Sigmoid colon (tissue), 6 donors: ENCODE measurements at regions not wholly inside any gene's neighbourhood (a gene's known extent, or its start where the extent isn't known, plus 50 kb on each side); places are given as distances from the start of the nearest gene placed in this dataset.

Experiments
- DNase-seq: peaks from one replicate; pipeline ENCODE4 v3.0.0-alpha.2; 2019
- H3K27ac ChIP-seq, 4 donors: fragments of 200-600 bp; sonication (generic); one replicate each; pipeline ENCODE4 v1.5.1; 2016 to 2019; ENCODE audit warnings: mild to moderate bottlenecking in 1 of 4
- H3K27me3 ChIP-seq, 3 donors: fragments of 200-600 bp; sonication (generic); one replicate each; pipeline ENCODE4 v1.5.1; 2019; ENCODE audit warnings: mild to moderate bottlenecking in 1 of 3
- H3K36me3 ChIP-seq, 4 donors: fragments of 200-600 bp; sonication (generic); one replicate each; pipeline ENCODE4 v1.5.1; 2016 to 2019
- H3K4me1 ChIP-seq, 4 donors: fragments of 200-600 bp; sonication (generic); one replicate each; pipeline ENCODE4 v1.5.1; 2017 to 2019
- H3K4me3 ChIP-seq, 4 donors: fragments of 200-600 bp; sonication (generic); one replicate each; pipeline ENCODE4 v1.5.1; 2017 to 2019; ENCODE audit warnings: mild to moderate bottlenecking in 2 of 4, moderate library complexity in 1 of 4
- H3K9me3 ChIP-seq, 4 donors: fragments of 200-600 bp in 3 of 4; sonication (generic) in 3 of 4; one replicate each; pipeline versions ENCODE4 v1.5.1 to v1.6.1; 2013 to 2019
- CTCF ChIP-seq, 4 experiments: fragments of 450-650 bp in 3 of 4; fragments of 200-600 bp in 1 of 4; IDR thresholded peaks; one replicate each; pipeline ENCODE4 v1.5.1; 2016 to 2019; ENCODE audit warnings: antibody characterized with exemption in 4 of 4, mild to moderate bottlenecking in 3 of 4, moderate library complexity in 2 of 4
- EP300 ChIP-seq, 4 donors: sonication (generic); formaldehyde crosslinking; IDR thresholded peaks; one replicate each; pipeline ENCODE4 v1.6.1; 2017; ENCODE audit warnings: antibody characterized with exemption in 4 of 4
- POLR2A ChIP-seq, 2 donors: fragments of 450-650 bp; IDR thresholded peaks; one replicate each; pipeline ENCODE4 v1.6.1; 2016; ENCODE audit warnings: antibody characterized with exemption in 2 of 2, mild to moderate bottlenecking in 2 of 2, moderate library complexity in 2 of 2
- POLR2AphosphoS5 ChIP-seq, 4 donors: sonication (generic); formaldehyde crosslinking; IDR thresholded peaks; one replicate each; pipeline ENCODE4 v1.6.1; 2017; ENCODE audit warnings: antibody characterized with exemption in 4 of 4
- WGBS, 2 donors: extraction: QIAGEN DNeasy Blood & Tissue Kit; methylation state at CpG; one replicate each; pipeline ENCODE4 v1.1.7; 2013; 5-methylcytosine and 5-hydroxymethylcytosine counted together
- intact Hi-C: fragments of 100-400 bp; cut with DNase I; formaldehyde crosslinking; loops from one replicate; pipeline ENCODE4 v1.15.1; 2023
- donor health status: healthy with polysubstance abuse.
- donor health status: healthy.

- intact Hi-C loops: no loop called here
These were observed 532.8 kb downstream of the MAT2B start for GRCh38 chr5:164038128-164038783.

GRCh38 chr5:164041105-164041504 lies 535.7 kb downstream of the MAT2B start:
- TF ChIP-seq POLR2A (IDR thresholded peaks at IDR 0.05): no peak
- TF ChIP-seq POLR2AphosphoS5 (IDR thresholded peaks at IDR 0.05): no peak
- TF ChIP-seq CTCF (IDR thresholded peaks at IDR 0.05): no peak
- TF ChIP-seq EP300 (IDR thresholded peaks at IDR 0.05): no peak
- Histone ChIP-seq H3K27ac (no peak overlapping the region), H3K4me1 (no peaks in the 10 kb centered on the region), H3K9me3 (no peaks in the 10 kb centered on the region), H3K27me3 (no peaks in the 10 kb centered on the region), H3K4me3 (no peak overlapping the region), H3K36me3 (no peaks in the 10 kb centered on the region)
- 81 to 92% methylated on average over 1 of the region's 1 CpG for WGBS, 2 donors
- DNase-seq: no peak
- intact Hi-C loops: no loop called here

More at GRCh38 chr5:164038128-164038783, 532.8 kb downstream of the MAT2B start:
- H3K9me3 ChIP-seq: no peaks in the 10 kb centered on the region
- WGBS, 2 donors: 81 to 89% methylated on average over 3 of the region's 3 CpGs
- no peaks in the 10 kb centered on the region for H3K36me3 ChIP-seq
- H3K4me3 ChIP-seq: no peak overlapping the region
- TF ChIP-seq POLR2A (IDR thresholded peaks at IDR 0.05) (no peak), CTCF (IDR thresholded peaks at IDR 0.05) (no peak), EP300 (IDR thresholded peaks at IDR 0.05) (no peak), POLR2AphosphoS5 (IDR thresholded peaks at IDR 0.05) (no peak)
- no peaks in the 10 kb centered on the region for H3K27me3 ChIP-seq
- no peaks in the 10 kb centered on the region for H3K4me1 ChIP-seq
- DNase-seq: no peak
- no peak overlapping the region for H3K27ac ChIP-seq

GRCh38 chr5:164048359-164048926 lies 543.0 kb downstream of the MAT2B start:
- no peaks in the 10 kb centered on the region for H3K4me1 ChIP-seq
- WGBS, 2 donors: 52 to 74% methylated on average over 2 of the region's 2 CpGs
- no peaks in the 10 kb centered on the region for H3K27me3 ChIP-seq
- intact Hi-C loops: no loop called here
- H3K4me3 ChIP-seq: no peak overlapping the region
- H3K27ac ChIP-seq: no peak overlapping the region
- DNase-seq: no peak
- H3K36me3 ChIP-seq: no peaks in the 10 kb centered on the region
- H3K9me3 ChIP-seq: no peaks in the 10 kb centered on the region
- no peak for TF ChIP-seq EP300 (IDR thresholded peaks at IDR 0.05)
- no peak for TF ChIP-seq POLR2AphosphoS5 (IDR thresholded peaks at IDR 0.05)
- no peak for TF ChIP-seq POLR2A (IDR thresholded peaks at IDR 0.05)
- TF ChIP-seq CTCF (IDR thresholded peaks at IDR 0.05): no peak

GRCh38 chr5:164051745-164052144 lies 546.3 kb downstream of the MAT2B start:
- no peak overlapping the region for H3K27ac ChIP-seq
- intact Hi-C loops: no loop called here
- 27 to 43% methylated on average over 1 of the region's 1 CpG for WGBS, 2 donors
- no peaks in the 10 kb centered on the region for H3K27me3 ChIP-seq
- H3K4me1 ChIP-seq: no peaks in the 10 kb centered on the region
- no peaks in the 10 kb centered on the region for H3K36me3 ChIP-seq
- TF ChIP-seq POLR2A (IDR thresholded peaks at IDR 0.05) (no peak), EP300 (IDR thresholded peaks at IDR 0.05) (no peak)
- no peak for DNase-seq
- H3K9me3 ChIP-seq: no peaks in the 10 kb centered on the region
- no peak overlapping the region for H3K4me3 ChIP-seq

- Histone ChIP-seq H3K4me1 (no peaks in the 10 kb centered on the region), H3K27ac (no peak overlapping the region), H3K9me3 (no peaks in the 10 kb centered on the region), H3K36me3 (no peaks in the 10 kb centered on the region), H3K4me3 (no peak overlapping the region), H3K27me3 (no peaks in the 10 kb centered on the region)
- intact Hi-C loops: no loop called here
- no peak for DNase-seq
- no peak for TF ChIP-seq EP300 (IDR thresholded peaks at IDR 0.05)
- no peak for TF ChIP-seq POLR2AphosphoS5 (IDR thresholded peaks at IDR 0.05)
- TF ChIP-seq POLR2A (IDR thresholded peaks at IDR 0.05): no peak
- TF ChIP-seq CTCF (IDR thresholded peaks at IDR 0.05): no peak
- WGBS, 2 donors: 53 to 60% methylated on average over 3 of the region's 3 CpGs
These were observed 547.2 kb downstream of the MAT2B start for GRCh38 chr5:164052536-164053093.
